IMR-90 (cell line): ENCODE measurements at regions not wholly inside any gene's neighbourhood (a gene's known extent, or its start where the extent isn't known, plus 50 kb on each side); places are given as distances from the start of the nearest gene placed in this dataset.

Experiments
- ATAC-seq: fragments of 200-7000 bp; cut with Tn5 transposase; 2 replicates; pipeline ENCODE4 v1.9.1; 2020; ENCODE audit warnings: low read depth, mild to moderate bottlenecking, moderate library complexity
- BruUV-seq: library from RNA; stranded (reverse); fragments of 400-500 nt; replicated peaks from 2 replicates; lab custom pipeline; 2021; lab: Mats Ljungman, UMichigan
- CTCF ChIA-PET: fragments of 300-600 bp; formaldehyde crosslinking; extraction: SDS; loops from one replicate; lab custom pipeline; 2021; ENCODE audit warnings: antibody characterized with exemption; lab: Yijun Ruan, JAX
- POLR2A ChIA-PET: fragments of 300-600 bp; sonication (Branson Sonifier 250); formaldehyde crosslinking; loops from one replicate; lab custom pipeline; 2022; ENCODE audit warnings: antibody characterized with exemption; ENCODE audit not compliant: unreplicated experiment; lab: Charles Lee
- DNase-seq: peaks from one replicate; pipeline ENCODE4 v3.0.0; 2013
- H2AFZ ChIP-seq: replicated peaks from 2 replicates; pipeline ENCODE3; 2013; ENCODE audit warnings: low read length, mild to moderate bottlenecking; ENCODE audit not compliant: poor library complexity
- H2AK5ac ChIP-seq: 2 replicates; pipeline ENCODE4 v1.6.1; 2013; ENCODE audit warnings: low read depth, low read length, inconsistent platforms
- H2AK9ac ChIP-seq: replicated peaks from 2 replicates; pipeline ENCODE3; 2013; ENCODE audit warnings: mild to moderate bottlenecking, low read depth, low read length, moderate library complexity; ENCODE audit not compliant: poor library complexity
- H2BK120ac ChIP-seq: 2 replicates; pipeline ENCODE4 v1.6.1; 2013; ENCODE audit warnings: low read depth, low read length, inconsistent platforms
- H2BK15ac ChIP-seq: 3 replicates; pipeline ENCODE4 v1.6.1; 2013; ENCODE audit warnings: low read depth, low read length, inconsistent platforms
- H2BK20ac ChIP-seq: 2 replicates; pipeline ENCODE4 v1.6.1; 2013; ENCODE audit warnings: low read depth, mild to moderate bottlenecking, inconsistent platforms, low read length, moderate library complexity
- H2BK5ac ChIP-seq: 2 replicates; pipeline ENCODE4 v1.6.1; 2013; ENCODE audit warnings: mild to moderate bottlenecking, low read depth, low read length, inconsistent platforms; ENCODE audit not compliant: poor library complexity, severe bottlenecking
- H3K14ac ChIP-seq: replicated peaks from 2 replicates; pipeline ENCODE4 v1.6.1; 2013; ENCODE audit warnings: low read depth, low read length, inconsistent platforms
- H3K18ac ChIP-seq: 2 replicates; pipeline ENCODE4 v1.6.1; 2013; ENCODE audit warnings: low read depth, low read length, control low read depth
- H3K23ac ChIP-seq: 2 replicates; pipeline ENCODE4 v1.6.1; 2013; ENCODE audit warnings: low read depth, low read length, inconsistent platforms
- H3K27ac ChIP-seq: 2 replicates; pipeline ENCODE4 v1.5.1; 2013; ENCODE audit warnings: mild to moderate bottlenecking, control low read depth, low read length; ENCODE audit not compliant: insufficient read depth
- H3K27me3 ChIP-seq: 2 replicates; pipeline ENCODE4 v1.6.1; 2013; ENCODE audit warnings: low read length; ENCODE audit not compliant: control insufficient read depth, insufficient read depth
- H3K36me3 ChIP-seq: 2 replicates; pipeline ENCODE4 v1.6.1; 2013; ENCODE audit warnings: low read length, mixed read lengths; ENCODE audit not compliant: control insufficient read depth, insufficient read depth
- H3K4ac ChIP-seq: 2 replicates; pipeline ENCODE4 v1.6.1; 2013; ENCODE audit warnings: low read depth, low read length, inconsistent platforms
- H3K4me1 ChIP-seq: 2 replicates; pipeline ENCODE4 v1.6.1; 2013; ENCODE audit warnings: low read length, mixed read lengths; ENCODE audit not compliant: control insufficient read depth, insufficient read depth
- H3K4me2 ChIP-seq: 2 replicates; pipeline ENCODE4 v1.6.1; 2013; ENCODE audit warnings: low read depth, mild to moderate bottlenecking, control low read depth, low read length, moderate library complexity
- H3K4me3 ChIP-seq: 2 replicates; pipeline ENCODE4 v1.5.1; 2013; ENCODE audit warnings: low read depth, mild to moderate bottlenecking, control low read depth, low read length, moderate library complexity; ENCODE audit not compliant: insufficient read depth
- H3K56ac ChIP-seq: 2 replicates; pipeline ENCODE4 v1.6.1; 2013; ENCODE audit warnings: low read length, inconsistent platforms; ENCODE audit not compliant: insufficient read depth; ENCODE audit errors: extremely low read depth
- H3K79me1 ChIP-seq, 2 experiments: 2 replicates each; pipeline ENCODE4 v1.6.1; 2013; ENCODE audit warnings: low read length in 2 of 2, inconsistent platforms in 1 of 2, low read depth in 1 of 2
- H3K9ac ChIP-seq: 2 replicates; pipeline ENCODE4 v1.6.1; 2013; ENCODE audit warnings: low read depth, low read length, control low read depth
- H3K9me1 ChIP-seq: 2 replicates; pipeline ENCODE4 v1.6.1; 2013; ENCODE audit warnings: low read length, inconsistent platforms; ENCODE audit not compliant: insufficient read depth
- H3K9me3 ChIP-seq: 2 replicates; pipeline ENCODE4 v1.6.1; 2013; ENCODE audit warnings: low read length; ENCODE audit not compliant: control insufficient read depth, insufficient read depth
- H4K20me1 ChIP-seq: 2 replicates; pipeline ENCODE4 v1.6.1; 2013; ENCODE audit warnings: low read length, inconsistent platforms; ENCODE audit not compliant: insufficient read depth
- H4K5ac ChIP-seq: 2 replicates; pipeline ENCODE4 v1.6.1; 2013; ENCODE audit warnings: mild to moderate bottlenecking, low read depth, low read length, control low read depth
- H4K8ac ChIP-seq, 2 experiments: 2 replicates each; pipeline ENCODE4 v1.6.1; 2013; ENCODE audit warnings: low read depth in 2 of 2, low read length in 2 of 2, control low read depth in 1 of 2, inconsistent platforms in 1 of 2
- H4K91ac ChIP-seq: 2 replicates; pipeline ENCODE4 v1.6.1; 2013; ENCODE audit warnings: low read depth, low read length, inconsistent platforms; ENCODE audit not compliant: insufficient read depth
- CHD1 ChIP-seq: IDR thresholded peaks from 2 replicates; pipeline ENCODE4 v1.6.1; 2012; ENCODE audit warnings: low read depth, low read length, improper control_type of control experiment
- CTCF ChIP-seq: conservative IDR thresholded peaks from 2 replicates; pipeline ENCODE4 v1.5.1; 2012; ENCODE audit warnings: mild to moderate bottlenecking, low read depth, low read length, improper control_type of control experiment
- ELK1 ChIP-seq: fragments of 150-350 bp; IDR thresholded peaks from 2 replicates; pipeline ENCODE4 v1.6.1; 2016; ENCODE audit warnings: low read depth, mild to moderate bottlenecking, low read length, moderate library complexity, borderline replicate concordance
- FOS ChIP-seq: fragments of 150-350 bp; IDR thresholded peaks from 2 replicates; pipeline ENCODE4 v1.6.1; 2016; ENCODE audit warnings: low read depth, low read length
- RAD21 ChIP-seq: IDR thresholded peaks from 2 replicates; pipeline ENCODE4 v1.6.1; 2012; ENCODE audit warnings: low read length, improper control_type of control experiment
- RFX5 ChIP-seq: IDR thresholded peaks from 2 replicates; pipeline ENCODE4 v1.8.0; 2012; ENCODE audit warnings: low read depth, mild to moderate bottlenecking, low read length, moderate library complexity
- SMC3 ChIP-seq: fragments of 150-350 bp; IDR thresholded peaks from 2 replicates; pipeline ENCODE4 v1.6.1; 2016; ENCODE audit warnings: low read depth, mild to moderate bottlenecking, antibody characterized with exemption, low read length, moderate library complexity
- WGBS, 2 experiments: methylation state at CpG; one replicate each; pipeline versions ENCODE4 v1.1.5 to v1.1.7; 2013; ENCODE audit warnings: missing lambda C conversion rate in 2 of 2; ENCODE audit not compliant: insufficient read length in 1 of 2; ENCODE audit errors: extremely low coverage in 2 of 2; 5-methylcytosine and 5-hydroxymethylcytosine counted together
- dilution Hi-C: fragments of 300-500 bp; cut with HindIII; formaldehyde crosslinking; loops from one replicate; pipeline ENCODE4 v1.14.3; 2018; ENCODE audit warnings: low sequenced_read_pairs; ENCODE audit not compliant: unreplicated experiment
- in situ Hi-C: fragments of 300-500 bp; cut with MboI; formaldehyde crosslinking; loops from 3 replicates; pipeline ENCODE4 v1.14.3; 2019; ENCODE audit warnings: low sequenced_read_pairs, inconsistent platforms, mixed read lengths
- intact Hi-C: fragments of 100-400 bp; cut with micrococcal nuclease; formaldehyde crosslinking; loops from 2 replicates; pipeline ENCODE4 v1.10.0; 2022

- no peaks in the 10 kb centered on the region for H3K9me1 ChIP-seq
- no peak overlapping the region for H3K14ac ChIP-seq
- ATAC-seq (no peak), DNase-seq (no peak)
- no peaks in the 10 kb centered on the region for H3K36me3 ChIP-seq
- H3K56ac ChIP-seq = no peak overlapping the region
- H3K18ac ChIP-seq = no peak overlapping the region
- no peak overlapping the region for H2BK15ac ChIP-seq
- no peak overlapping the region for H2BK20ac ChIP-seq
- no peak overlapping the region for H4K8ac ChIP-seq
- intact Hi-C loops (no loop called here), dilution Hi-C loops (no loop called here), in situ Hi-C loops (no loop called here)
- no peak overlapping the region for H2AFZ ChIP-seq
- no peaks in the 10 kb centered on the region for H3K4me1 ChIP-seq
- no peaks in the 10 kb centered on the region for H3K79me1 ChIP-seq
- H3K4ac ChIP-seq = no peak overlapping the region
- no peak overlapping the region for H3K23ac ChIP-seq
- no peak overlapping the region for H3K9ac ChIP-seq
- no peak overlapping the region for H2BK5ac ChIP-seq
- H4K91ac ChIP-seq = no peak overlapping the region
- H3K27ac ChIP-seq = no peak overlapping the region
- ChIA-PET CTCF (no interaction called here), POLR2A (no interaction called here)
- TF ChIP-seq ELK1 (no peak), CTCF (no peak), CHD1 (no peak), RFX5 (no peak), FOS (no peak), RAD21 (no peak), SMC3 (no peak)
- no peak overlapping the region for H3K4me2 ChIP-seq
- no peak overlapping the region for H2AK9ac ChIP-seq
- H3K9me3 ChIP-seq = peaks cover 38% of the 10 kb centered on the region
- H4K5ac ChIP-seq = no peak overlapping the region
- H3K4me3 ChIP-seq = no peak overlapping the region
- no peaks in the 10 kb centered on the region for H4K20me1 ChIP-seq
- H2AK5ac ChIP-seq = no peak overlapping the region
- H2BK120ac ChIP-seq = no peak overlapping the region
- no TSS peak for BruUV-seq
- H3K27me3 ChIP-seq = no peaks in the 10 kb centered on the region
- 20% methylated on average over 1 of the region's 4 CpGs; no CpG with 5 or more reads in 1 of the 2 experiments for WGBS, 2 experiments
Observed at GRCh38 chr10:123398180-123398591, 244.0 kb downstream of the BUB3 start.
